NCI-H2107 treated with DMSO at 0.1 percent for 48 hours (cell line): ENCODE measurements at regions not wholly inside any gene's neighbourhood (a gene's known extent, or its start where the extent isn't known, plus 50 kb on each side); places are given as distances from the start of the nearest gene placed in this dataset.
"Not testable (repeated sequence)": the region's sequence is repeated elsewhere in the genome, so short reads cannot be mapped to it uniquely, and the experiment has no call there.

ENCODE experiments used
- DNase-seq: peaks from one replicate; lab custom pipeline; 2025; ENCODE audit not compliant: unreplicated experiment; lab: John Stamatoyannopoulos, UW

DNA sequence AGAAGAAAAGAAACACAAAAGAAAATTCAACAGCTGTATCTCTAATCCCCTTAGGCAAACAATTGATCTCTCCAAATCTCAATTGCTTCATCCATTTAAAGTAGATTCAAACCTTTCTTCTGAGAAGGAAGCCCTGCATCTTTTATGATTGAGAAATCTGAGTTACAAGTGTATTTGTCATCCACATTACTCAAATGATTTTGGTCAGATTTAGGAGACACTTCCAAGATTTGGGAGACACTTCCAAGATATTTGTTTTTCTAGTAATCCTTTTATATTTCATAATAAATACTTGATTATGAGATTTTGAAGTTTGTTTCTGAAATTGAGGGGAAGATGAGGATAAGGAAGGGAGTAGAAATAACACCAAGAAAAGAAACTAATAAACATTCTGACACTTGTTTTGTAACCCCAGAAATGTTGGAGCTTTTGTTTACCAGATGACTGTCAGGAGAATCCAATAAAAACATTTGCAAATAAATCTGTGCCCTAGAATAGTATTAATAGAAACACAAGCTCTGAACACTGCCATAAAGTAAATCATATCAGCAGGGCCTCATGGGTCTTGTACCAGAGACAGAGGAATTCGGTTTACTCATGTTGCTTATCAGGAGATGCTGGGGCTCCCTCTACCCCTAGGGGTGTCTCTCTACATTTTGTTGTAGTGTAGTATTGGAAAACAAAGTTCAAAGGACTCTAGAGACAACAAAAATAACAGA, 314.3 kb upstream of the NT5E start:
- no peak for DNase-seq

DNA sequence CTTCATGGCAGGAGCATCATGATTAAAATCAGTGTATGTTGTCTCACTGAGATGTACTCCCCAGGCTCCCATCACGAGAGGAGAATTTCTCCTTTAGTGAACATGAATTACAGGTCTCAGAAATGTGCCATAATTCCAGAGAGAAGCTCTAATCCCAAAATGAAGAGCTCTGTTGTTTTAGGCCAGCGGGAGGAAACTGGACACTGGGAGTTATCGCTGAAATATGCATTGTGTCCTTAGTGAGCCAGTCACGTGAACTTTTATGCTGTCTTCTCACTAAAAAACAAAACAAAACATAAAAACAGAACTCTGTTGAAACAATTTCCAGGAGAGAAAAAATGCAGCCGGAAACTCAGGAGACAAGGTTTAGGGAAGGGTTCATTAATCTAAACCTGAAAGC, 315.7 kb upstream of the NT5E start:
- DNase-seq: no peak

DNA sequence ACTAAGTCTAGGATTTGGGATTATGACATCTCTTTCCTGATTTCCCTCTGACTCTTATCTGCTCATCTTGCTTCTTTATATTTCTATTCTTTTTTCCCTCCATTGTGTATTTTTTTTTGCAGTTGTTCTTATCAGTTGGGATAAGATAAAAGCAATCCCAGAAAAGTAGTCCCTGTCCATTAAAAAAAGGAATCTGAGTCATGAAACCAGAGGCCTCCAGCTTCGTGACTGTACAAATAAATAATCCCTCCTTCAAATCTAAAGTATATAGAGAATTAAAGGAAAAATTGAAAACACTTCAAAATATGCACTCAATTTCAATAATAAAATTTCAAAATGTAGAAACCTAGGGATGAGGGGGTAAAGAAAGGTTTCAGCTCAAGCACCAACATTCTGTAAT, 317.8 kb upstream of the NT5E start:
- DNase-seq: no peak

GRCh38 chr6:85130743-85131142, 319.1 kb upstream of the NT5E start:
- DNase-seq: no peak

GRCh38 chr6:85129881-85130280, 320.0 kb upstream of the NT5E start:
- DNase-seq: no peak

- DNase-seq: no peak
Measured at GRCh38 chr6:85128781-85129180, 321.1 kb upstream of the NT5E start.

DNA sequence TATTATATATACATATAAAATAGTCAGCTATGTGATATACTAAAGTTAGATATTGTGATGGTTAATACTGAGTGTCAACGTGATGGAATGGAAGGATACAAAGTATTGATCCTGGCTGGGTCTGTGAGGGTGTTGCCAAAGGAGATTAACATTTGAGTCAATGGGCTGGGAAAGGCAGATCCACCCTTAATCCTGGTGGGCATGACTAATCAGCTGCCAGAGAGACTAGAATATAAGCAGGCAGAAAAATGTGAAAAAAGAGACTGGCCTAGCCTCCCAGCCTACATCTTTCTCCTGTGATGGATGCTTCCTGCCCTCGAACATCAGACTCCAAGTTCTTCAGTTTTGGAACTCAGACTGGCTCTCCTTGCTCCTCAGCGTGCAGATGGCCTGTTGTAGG, 321.6 kb upstream of the NT5E start:
- DNase-seq: not testable (repeated sequence)

GRCh38 chr6:85127696-85128243, 322.1 kb upstream of the NT5E start:
- no peak for DNase-seq

- no peak for DNase-seq
Measured at GRCh38 chr6:85127168-85127498, 322.8 kb upstream of the NT5E start.

DNA sequence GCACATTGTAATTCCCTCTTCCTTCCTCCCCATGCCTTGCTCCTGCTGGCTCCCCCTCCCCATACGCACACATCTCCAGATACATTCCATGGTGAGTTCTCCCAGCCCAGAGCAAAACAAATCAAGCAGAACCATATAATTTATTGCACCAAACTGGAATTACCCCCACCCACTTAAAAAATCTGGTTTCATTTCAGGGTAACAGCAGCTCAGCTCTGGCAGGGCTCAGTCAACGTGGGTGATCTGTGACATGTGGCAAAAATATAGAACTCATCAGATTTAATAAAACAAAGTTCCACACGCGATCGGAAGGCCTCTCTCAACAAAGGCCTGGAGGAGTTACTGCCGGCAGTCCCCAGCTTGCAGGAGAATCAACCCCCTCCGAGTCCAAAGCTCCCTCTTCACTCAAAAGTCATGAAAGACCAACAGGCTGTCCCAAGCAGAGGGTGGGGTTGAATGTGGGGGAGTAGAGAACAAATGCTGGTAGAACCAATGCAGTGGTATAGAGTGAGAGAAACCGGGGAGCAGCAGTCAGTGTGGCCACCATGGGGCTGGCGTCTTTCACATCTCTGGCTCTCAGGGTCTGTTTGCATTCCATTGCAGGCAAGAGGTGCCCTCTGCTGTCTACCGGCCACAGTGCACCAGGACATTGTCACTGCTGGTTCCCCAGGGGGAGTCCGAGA, 323.3 kb upstream of the NT5E start:
- DNase-seq: no peak

GRCh38 chr6:85125526-85125925, 324.4 kb upstream of the NT5E start:
- DNase-seq: no peak

GRCh38 chr6:85124472-85125354, 325.2 kb upstream of the NT5E start:
- no peak for DNase-seq

DNA sequence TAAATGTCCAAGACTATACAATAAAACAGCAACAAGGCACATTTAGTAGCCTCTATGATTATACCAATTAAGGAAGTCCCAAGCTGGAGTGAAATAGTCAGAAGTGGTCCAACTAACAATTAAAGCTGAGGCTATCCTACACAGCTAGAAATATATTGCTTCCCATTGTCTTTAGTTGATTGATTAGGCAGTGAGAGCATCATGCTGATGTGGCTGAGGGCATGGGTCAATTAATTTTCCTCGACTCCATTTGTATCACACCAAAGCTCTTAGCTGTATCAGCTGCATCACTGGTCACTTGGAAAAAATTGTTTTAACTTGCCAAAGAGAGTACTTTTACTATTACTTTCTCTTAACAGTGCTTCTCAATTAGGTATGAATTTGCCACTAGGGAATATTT, 328.7 kb upstream of the NT5E start:
- DNase-seq: no peak

- DNase-seq: no peak
Measured at GRCh38 chr6:85118652-85119235, 331.1 kb upstream of the NT5E start.

- DNase-seq: no peak
Measured at GRCh38 chr6:85118233-85118632, 331.6 kb upstream of the NT5E start.

DNA sequence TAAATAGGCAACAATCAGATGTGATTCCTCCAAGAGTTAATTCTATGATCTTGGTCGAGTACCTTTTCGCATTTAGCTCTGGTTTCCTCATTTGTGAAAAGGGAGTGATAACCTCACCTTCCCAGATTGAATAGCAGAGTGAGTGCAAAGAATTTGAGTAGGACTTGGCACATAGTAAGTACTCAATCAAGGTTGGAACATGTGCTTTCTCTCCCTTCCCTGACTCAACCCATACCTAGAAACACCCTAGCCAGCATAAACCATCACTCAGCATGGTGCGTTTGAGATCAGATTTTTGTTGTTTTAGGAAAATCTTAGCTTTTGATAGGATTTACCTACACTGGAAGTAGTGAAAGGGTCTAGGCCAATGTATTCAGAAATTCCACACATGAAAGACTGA, 333.4 kb upstream of the NT5E start:
- no peak for DNase-seq

- DNase-seq: no peak
Measured at GRCh38 chr6:85115876-85116275, 334.0 kb upstream of the NT5E start.

GRCh38 chr6:85115376-85115775, 334.5 kb upstream of the NT5E start:
- DNase-seq: no peak

GRCh38 chr6:85114581-85114935, 335.3 kb upstream of the NT5E start:
- DNase-seq: no peak

GRCh38 chr6:85113934-85114580, 335.8 kb upstream of the NT5E start:
- no peak for DNase-seq

- DNase-seq: no peak
Measured at GRCh38 chr6:85112540-85112939, 337.3 kb upstream of the NT5E start.
